ENCODE measurements at regions not wholly inside any gene's neighbourhood (a gene's known extent, or its start where the extent isn't known, plus 50 kb on each side); places are given as distances from the start of the nearest gene placed in this dataset.

DNA sequence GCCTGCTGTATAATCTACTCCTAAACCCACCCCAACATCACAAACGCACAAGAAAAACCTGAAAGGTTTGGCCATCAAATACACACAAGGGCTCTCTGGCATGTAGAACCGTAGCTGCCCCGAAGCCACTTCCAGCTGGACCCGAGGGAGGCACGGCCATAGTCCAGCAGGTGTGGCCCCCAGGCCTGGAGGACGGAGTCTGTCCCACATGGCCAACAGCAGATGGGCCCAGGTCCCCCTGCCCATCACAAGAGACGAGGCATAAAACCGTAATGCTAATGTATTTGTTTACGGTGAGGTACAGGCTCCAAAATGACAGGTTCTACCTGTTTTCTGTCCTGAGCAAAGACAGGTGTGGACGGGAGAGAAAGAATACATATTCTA, 234.2 kb downstream of the SYK start:
- H3K4me3 ChIP-seq (replicated peaks; ENCODE audit: insufficient read depth, low read length): no peak overlapping the region
- H3K27ac ChIP-seq (replicated peaks): no peak overlapping the region
- H3K27me3 ChIP-seq (ENCODE audit: insufficient read depth, poor library complexity, severe bottlenecking): no peaks in the 10 kb centered on the region
- TF ChIP-seq SPI1 (IDR thresholded peaks at IDR 0.05; ENCODE audit: borderline replicate concordance, low read depth) (no peak), POLR2AphosphoS5 (IDR thresholded peaks at IDR 0.05; ENCODE audit: low read depth) (no peak), GABPA (IDR thresholded peaks at IDR 0.05; ENCODE audit: low read depth) (no peak)
- TF ChIP-seq, protein P1, sequence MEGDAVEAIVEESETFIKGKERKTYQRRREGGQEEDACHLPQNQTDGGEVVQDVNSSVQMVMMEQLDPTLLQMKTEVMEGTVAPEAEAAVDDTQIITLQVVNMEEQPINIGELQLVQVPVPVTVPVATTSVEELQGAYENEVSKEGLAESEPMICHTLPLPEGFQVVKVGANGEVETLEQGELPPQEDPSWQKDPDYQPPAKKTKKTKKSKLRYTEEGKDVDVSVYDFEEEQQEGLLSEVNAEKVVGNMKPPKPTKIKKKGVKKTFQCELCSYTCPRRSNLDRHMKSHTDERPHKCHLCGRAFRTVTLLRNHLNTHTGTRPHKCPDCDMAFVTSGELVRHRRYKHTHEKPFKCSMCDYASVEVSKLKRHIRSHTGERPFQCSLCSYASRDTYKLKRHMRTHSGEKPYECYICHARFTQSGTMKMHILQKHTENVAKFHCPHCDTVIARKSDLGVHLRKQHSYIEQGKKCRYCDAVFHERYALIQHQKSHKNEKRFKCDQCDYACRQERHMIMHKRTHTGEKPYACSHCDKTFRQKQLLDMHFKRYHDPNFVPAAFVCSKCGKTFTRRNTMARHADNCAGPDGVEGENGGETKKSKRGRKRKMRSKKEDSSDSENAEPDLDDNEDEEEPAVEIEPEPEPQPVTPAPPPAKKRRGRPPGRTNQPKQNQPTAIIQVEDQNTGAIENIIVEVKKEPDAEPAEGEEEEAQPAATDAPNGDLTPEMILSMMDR (IDR thresholded peaks at IDR 0.05; ENCODE audit: insufficient read depth, low read length): no peak
- TF ChIP-seq, protein P2, sequence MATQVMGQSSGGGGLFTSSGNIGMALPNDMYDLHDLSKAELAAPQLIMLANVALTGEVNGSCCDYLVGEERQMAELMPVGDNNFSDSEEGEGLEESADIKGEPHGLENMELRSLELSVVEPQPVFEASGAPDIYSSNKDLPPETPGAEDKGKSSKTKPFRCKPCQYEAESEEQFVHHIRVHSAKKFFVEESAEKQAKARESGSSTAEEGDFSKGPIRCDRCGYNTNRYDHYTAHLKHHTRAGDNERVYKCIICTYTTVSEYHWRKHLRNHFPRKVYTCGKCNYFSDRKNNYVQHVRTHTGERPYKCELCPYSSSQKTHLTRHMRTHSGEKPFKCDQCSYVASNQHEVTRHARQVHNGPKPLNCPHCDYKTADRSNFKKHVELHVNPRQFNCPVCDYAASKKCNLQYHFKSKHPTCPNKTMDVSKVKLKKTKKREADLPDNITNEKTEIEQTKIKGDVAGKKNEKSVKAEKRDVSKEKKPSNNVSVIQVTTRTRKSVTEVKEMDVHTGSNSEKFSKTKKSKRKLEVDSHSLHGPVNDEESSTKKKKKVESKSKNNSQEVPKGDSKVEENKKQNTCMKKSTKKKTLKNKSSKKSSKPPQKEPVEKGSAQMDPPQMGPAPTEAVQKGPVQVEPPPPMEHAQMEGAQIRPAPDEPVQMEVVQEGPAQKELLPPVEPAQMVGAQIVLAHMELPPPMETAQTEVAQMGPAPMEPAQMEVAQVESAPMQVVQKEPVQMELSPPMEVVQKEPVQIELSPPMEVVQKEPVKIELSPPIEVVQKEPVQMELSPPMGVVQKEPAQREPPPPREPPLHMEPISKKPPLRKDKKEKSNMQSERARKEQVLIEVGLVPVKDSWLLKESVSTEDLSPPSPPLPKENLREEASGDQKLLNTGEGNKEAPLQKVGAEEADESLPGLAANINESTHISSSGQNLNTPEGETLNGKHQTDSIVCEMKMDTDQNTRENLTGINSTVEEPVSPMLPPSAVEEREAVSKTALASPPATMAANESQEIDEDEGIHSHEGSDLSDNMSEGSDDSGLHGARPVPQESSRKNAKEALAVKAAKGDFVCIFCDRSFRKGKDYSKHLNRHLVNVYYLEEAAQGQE (IDR thresholded peaks at IDR 0.05; ENCODE audit: insufficient replicate concordance, low read depth): no peak
- DNase-seq (ENCODE audit: low read depth in 1 of 2, low spot score in 1 of 2): no peak

DNA sequence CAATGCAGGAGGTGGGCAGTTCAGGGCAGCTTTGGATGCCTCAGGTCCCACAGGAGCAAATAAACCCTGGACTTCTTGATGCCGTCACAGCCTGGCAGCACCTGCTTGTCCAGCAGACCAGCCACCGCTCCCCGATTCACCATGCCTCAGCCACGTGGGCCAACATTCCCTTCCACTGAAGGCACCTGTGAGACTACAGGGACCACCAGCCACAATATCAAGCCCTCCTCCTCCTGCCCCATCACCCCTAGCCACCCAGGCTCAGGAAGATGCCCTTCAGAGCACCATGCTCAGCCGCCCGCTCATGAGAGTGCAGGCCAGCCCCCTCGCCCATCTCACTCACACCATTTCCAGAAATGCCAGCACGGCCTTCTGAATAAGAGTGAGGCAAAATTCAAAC, 234.7 kb downstream of the SYK start:
- no peak for TF ChIP-seq POLR2AphosphoS5 (IDR thresholded peaks at IDR 0.05; ENCODE audit: low read depth)
- TF ChIP-seq, protein P1 (IDR thresholded peaks at IDR 0.05; ENCODE audit: insufficient read depth, low read length): no peak
- TF ChIP-seq GABPA (IDR thresholded peaks at IDR 0.05; ENCODE audit: low read depth): no peak
- TF ChIP-seq, protein P2 (IDR thresholded peaks at IDR 0.05; ENCODE audit: insufficient replicate concordance, low read depth): no peak
- TF ChIP-seq SPI1 (IDR thresholded peaks at IDR 0.05; ENCODE audit: borderline replicate concordance, low read depth): no peak
- Histone ChIP-seq H3K4me3 (replicated peaks; ENCODE audit: insufficient read depth, low read length) (no peak overlapping the region), H3K27ac (replicated peaks) (no peak overlapping the region), H3K27me3 (ENCODE audit: insufficient read depth, poor library complexity, severe bottlenecking) (no peaks in the 10 kb centered on the region)
- DNase-seq (ENCODE audit: low read depth in 1 of 2, low spot score in 1 of 2): no peak

DNA sequence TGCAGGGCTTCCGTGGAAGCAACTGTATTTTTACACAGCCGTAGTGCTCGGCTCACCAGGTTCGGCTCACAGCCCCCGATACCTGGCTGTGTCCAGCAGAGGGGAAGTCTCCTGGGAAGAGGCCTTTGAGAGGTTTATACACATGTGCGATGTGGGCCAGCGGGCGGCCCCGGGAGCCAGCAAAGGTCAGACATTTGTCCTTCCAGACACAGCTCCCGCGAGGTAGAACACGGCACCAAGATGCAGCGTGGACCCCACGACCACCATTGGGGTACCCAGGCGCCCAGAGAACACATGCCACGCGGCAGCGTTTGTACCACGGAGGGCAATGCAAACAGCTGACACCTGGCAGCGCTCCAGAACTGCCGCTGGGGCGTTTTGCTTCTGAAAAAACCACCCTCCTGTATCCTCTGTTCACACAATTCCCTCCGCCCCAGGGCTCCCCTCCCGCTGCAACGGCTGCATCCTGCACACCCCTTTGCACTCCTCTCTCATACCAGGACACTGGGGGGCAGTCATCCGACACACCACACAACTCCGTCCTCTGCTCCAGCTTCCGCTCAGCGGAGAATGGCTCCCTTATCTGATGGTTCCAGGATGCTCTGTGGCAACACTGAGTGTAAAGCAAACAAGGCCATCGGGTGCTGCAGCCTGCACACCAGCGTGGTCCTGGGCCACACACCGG, 235.3 kb downstream of the SYK start:
- H3K27me3 ChIP-seq (ENCODE audit: insufficient read depth, poor library complexity, severe bottlenecking): no peaks in the 10 kb centered on the region
- peak; percentile 23 to 84 for DNase-seq (ENCODE audit: low read depth in 1 of 2, low spot score in 1 of 2)
- no peak overlapping the region for H3K4me3 ChIP-seq (replicated peaks; ENCODE audit: insufficient read depth, low read length)
- H3K27ac ChIP-seq (replicated peaks): no peak overlapping the region
- TF ChIP-seq SPI1 (IDR thresholded peaks at IDR 0.05; ENCODE audit: borderline replicate concordance, low read depth): no peak
- TF ChIP-seq, protein P1 (IDR thresholded peaks at IDR 0.05; ENCODE audit: insufficient read depth, low read length): no peak
- TF ChIP-seq GABPA (IDR thresholded peaks at IDR 0.05; ENCODE audit: low read depth): no peak
- peak; percentile 61; the same call in 1 of the 2 replicates for TF ChIP-seq POLR2AphosphoS5 (IDR thresholded peaks at IDR 0.05; ENCODE audit: low read depth)

All from HL-60 (cell line).